Gastroesophageal sphincter (tissue), 4 donors: ENCODE measurements at regions not wholly inside any gene's neighbourhood (a gene's known extent, or its start where the extent isn't known, plus 50 kb on each side); places are given as distances from the start of the nearest gene placed in this dataset.

Experiments
- ATAC-seq: fragments of 150-250 bp; one replicate; pipeline ENCODE4 v1.9.1; 2016; ENCODE audit warnings: mild to moderate bottlenecking, moderate library complexity
- H3K27ac ChIP-seq, 4 donors: fragments of 200-600 bp; sonication (generic) in 3 of 4; 1 replicate in 3 of 4; 2 replicates in 1 of 4; pipeline ENCODE4 v1.5.1; 2016 to 2019
- H3K27me3 ChIP-seq: fragments of 200-600 bp; sonication (generic); one replicate; pipeline ENCODE4 v1.5.1; 2019
- H3K36me3 ChIP-seq, 2 donors: fragments of 200-600 bp; sonication (generic); one replicate each; pipeline ENCODE4 v1.5.1; 2019; ENCODE audit warnings: control low read depth in 1 of 2
- H3K4me1 ChIP-seq, 3 donors: fragments of 200-600 bp; sonication (generic); 1 replicate in 2 of 3; 2 replicates in 1 of 3; pipeline ENCODE4 v1.5.1; 2016 to 2019; ENCODE audit warnings: control low read depth in 2 of 3
- H3K4me3 ChIP-seq, 2 donors: fragments of 200-600 bp; sonication (generic); one replicate each; pipeline ENCODE4 v1.5.1; 2019; ENCODE audit warnings: mild to moderate bottlenecking in 1 of 2, moderate library complexity in 1 of 2
- H3K9me3 ChIP-seq, 3 donors: fragments of 200-600 bp; sonication (generic); one replicate each; pipeline ENCODE4 v1.5.1; 2017 to 2019; ENCODE audit warnings: control low read depth in 2 of 3
- CTCF ChIP-seq, 4 experiments: fragments of 200-600 bp in 2 of 4; fragments of 450-650 bp in 2 of 4; sonication (generic) in 1 of 4; IDR thresholded peaks; one replicate each; pipeline ENCODE4 v1.5.1; 2017 to 2019; ENCODE audit warnings: antibody characterized with exemption in 4 of 4, mild to moderate bottlenecking in 2 of 4, moderate library complexity in 2 of 4
- EP300 ChIP-seq: sonication (generic); formaldehyde crosslinking; IDR thresholded peaks from one replicate; pipeline ENCODE4 v1.6.1; 2017; ENCODE audit warnings: antibody characterized with exemption, mild to moderate bottlenecking
- POLR2A ChIP-seq, 2 donors: fragments of 450-650 bp; IDR thresholded peaks; one replicate each; pipeline ENCODE4 v1.6.1; 2017; ENCODE audit warnings: antibody characterized with exemption in 2 of 2, mild to moderate bottlenecking in 2 of 2, moderate library complexity in 1 of 2
- POLR2AphosphoS5 ChIP-seq: sonication (generic); formaldehyde crosslinking; IDR thresholded peaks from one replicate; pipeline ENCODE4 v1.6.1; 2017; ENCODE audit warnings: antibody characterized with exemption
- WGBS, 2 donors: methylation state at CpG; one replicate each; pipeline ENCODE4 v1.1.5; 2018; ENCODE audit warnings: low coverage in 1 of 2; 5-methylcytosine and 5-hydroxymethylcytosine counted together

- TF ChIP-seq EP300 (no peak), POLR2A (IDR thresholded peaks at IDR 0.05) (no peak), POLR2AphosphoS5 (no peak), CTCF (IDR thresholded peaks at IDR 0.05) (no peak)
- no peak for ATAC-seq
- Histone ChIP-seq H3K27ac (no peak overlapping the region), H3K36me3 (no peaks in the 10 kb centered on the region), H3K4me1 (no peaks in the 10 kb centered on the region), H3K4me3 (no peak overlapping the region), H3K9me3 (peaks cover 0 to 5% (median 0%) of the 10 kb centered on the region in 3 donors), H3K27me3 (no peaks in the 10 kb centered on the region)
- whole genome bisulfite sequencing, 2 donors, result 70 to 93% methylated on average over 1 of the region's 1 CpG
These were observed 677.4 kb downstream of the ZNF385D start for GRCh38 chr3:21073561-21073960.

GRCh38 chr3:21067031-21067813, 683.8 kb downstream of the ZNF385D start:
- H3K9me3 ChIP-seq, result no peaks in the 10 kb centered on the region
- TF ChIP-seq POLR2AphosphoS5 (no peak), CTCF (IDR thresholded peaks at IDR 0.05) (no peak), POLR2A (IDR thresholded peaks at IDR 0.05) (no peak), EP300 (no peak)
- H3K27me3 ChIP-seq, result no peaks in the 10 kb centered on the region
- peaks cover 0 to 7% (median 0%) of the 10 kb centered on the region in 3 donors for H3K4me1 ChIP-seq
- 29 to 39% methylated on average over 3 of the region's 3 CpGs for WGBS, 2 donors
- no peak for ATAC-seq
- no peaks in the 10 kb centered on the region for H3K36me3 ChIP-seq
- no peak overlapping the region for H3K27ac ChIP-seq
- no peak overlapping the region for H3K4me3 ChIP-seq

- TF ChIP-seq CTCF (IDR thresholded peaks at IDR 0.05) (no peak), EP300 (no peak), POLR2AphosphoS5 (no peak), POLR2A (IDR thresholded peaks at IDR 0.05) (no peak)
- H3K4me3 ChIP-seq, result no peak overlapping the region
- WGBS, 2 donors, result 34 to 40% methylated on average over 4 of the region's 4 CpGs
- peaks cover 0 to 20% (median 0%) of the 10 kb centered on the region in 3 donors for H3K4me1 ChIP-seq
- no peaks in the 10 kb centered on the region for H3K9me3 ChIP-seq
- no peaks in the 10 kb centered on the region for H3K36me3 ChIP-seq
- H3K27me3 ChIP-seq, result no peaks in the 10 kb centered on the region
- no peak for ATAC-seq
- peak overlapping the region in 2 of 4 donors; percentile 41 to 58 for H3K27ac ChIP-seq
These were observed 688.1 kb downstream of the ZNF385D start for GRCh38 chr3:21062831-21063294.

- no peaks in the 10 kb centered on the region for H3K27me3 ChIP-seq
- peak overlapping the region; percentile 17 to 52 (median 36) for H3K27ac ChIP-seq
- H3K9me3 ChIP-seq, result no peaks in the 10 kb centered on the region
- ATAC-seq, result peak; percentile 55
- no peak overlapping the region for H3K4me3 ChIP-seq
- TF ChIP-seq CTCF (IDR thresholded peaks at IDR 0.05) (no peak), POLR2AphosphoS5 (peak; percentile 82)
- peaks cover 0 to 30% (median 2%) of the 10 kb centered on the region in 3 donors for H3K4me1 ChIP-seq
- no peaks in the 10 kb centered on the region for H3K36me3 ChIP-seq
- 8 to 15% methylated on average over 3 of the region's 3 CpGs for WGBS, 2 donors
These were observed 691.6 kb downstream of the ZNF385D start for GRCh38 chr3:21059404-21059803.

- H3K27ac ChIP-seq, result no peak overlapping the region
- no peaks in the 10 kb centered on the region for H3K9me3 ChIP-seq
- no peaks in the 10 kb centered on the region for H3K27me3 ChIP-seq
- peaks cover 0 to 37% (median 2%) of the 10 kb centered on the region in 3 donors for H3K4me1 ChIP-seq
- TF ChIP-seq POLR2AphosphoS5, result no peak
- TF ChIP-seq POLR2A (IDR thresholded peaks at IDR 0.05), result no peak
- no peak for TF ChIP-seq EP300
- TF ChIP-seq CTCF (IDR thresholded peaks at IDR 0.05), result no peak
- no peak overlapping the region for H3K4me3 ChIP-seq
- 71 to 90% methylated on average over 1 of the region's 1 CpG for WGBS, 2 donors
- no peaks in the 10 kb centered on the region for H3K36me3 ChIP-seq
- ATAC-seq, result no peak
These were observed 694.7 kb downstream of the ZNF385D start for GRCh38 chr3:21056293-21056692.
